ENCODE measurements at regions not wholly inside any gene's neighbourhood (a gene's known extent, or its start where the extent isn't known, plus 50 kb on each side); places are given as distances from the start of the nearest gene placed in this dataset.

GRCh38 chr11:27861706-27862430 is 161.6 kb upstream of the BDNF start:
- FAIRE-seq (no peak), DNase-seq (ENCODE audit: insufficient read length, low spot score) (peak; percentile 40)

- no peak for FAIRE-seq
- DNase-seq (ENCODE audit: insufficient read length, low spot score), result no peak
Observed at GRCh38 chr11:27860811-27861210, 160.6 kb upstream of the BDNF start.

- no peak for FAIRE-seq
- no peak for DNase-seq (ENCODE audit: insufficient read length, low spot score)
Observed at GRCh38 chr11:27858866-27859265, 158.6 kb upstream of the BDNF start.

- DNase-seq (ENCODE audit: insufficient read length, low spot score) (no peak), FAIRE-seq (no peak)
Observed at GRCh38 chr11:27857588-27857987, 157.3 kb upstream of the BDNF start.

GRCh38 chr11:27857014-27857413 is 156.8 kb upstream of the BDNF start:
- DNase-seq (ENCODE audit: insufficient read length, low spot score) (no peak), FAIRE-seq (peak; percentile 23)

GRCh38 chr11:27848423-27848822 is 148.2 kb upstream of the BDNF start:
- FAIRE-seq, result no peak
- no peak for DNase-seq (ENCODE audit: insufficient read length, low spot score)

GRCh38 chr11:27847496-27847895 is 147.2 kb upstream of the BDNF start:
- FAIRE-seq (no peak), DNase-seq (ENCODE audit: insufficient read length, low spot score) (no peak)

GRCh38 chr11:27842290-27842689 is 142.0 kb upstream of the BDNF start:
- peak; percentile 23 for FAIRE-seq

GRCh38 chr11:27841023-27841422 is 140.8 kb upstream of the BDNF start:
- no peak for FAIRE-seq
- no peak for DNase-seq (ENCODE audit: insufficient read length, low spot score)

More at GRCh38 chr11:27842290-27842689, 142.0 kb upstream of the BDNF start:
- no peak for DNase-seq (ENCODE audit: insufficient read length, low spot score)

GRCh38 chr11:27839226-27839913 is 139.1 kb upstream of the BDNF start:
- DNase-seq (ENCODE audit: insufficient read length, low spot score) (peak; percentile 9), FAIRE-seq (no peak)

- FAIRE-seq (no peak), DNase-seq (ENCODE audit: insufficient read length, low spot score) (no peak)
Observed at GRCh38 chr11:27838674-27839073, 138.4 kb upstream of the BDNF start.

- FAIRE-seq (no peak), DNase-seq (ENCODE audit: insufficient read length, low spot score) (no peak)
Observed at GRCh38 chr11:27837895-27838563, 137.8 kb upstream of the BDNF start.

GRCh38 chr11:27830206-27830605 is 130.0 kb upstream of the BDNF start:
- DNase-seq (ENCODE audit: insufficient read length, low spot score) (no peak), FAIRE-seq (no peak)

GRCh38 chr11:27820249-27820648 is 120.0 kb upstream of the BDNF start:
- DNase-seq (ENCODE audit: insufficient read length, low spot score) (no peak), FAIRE-seq (no peak)

GRCh38 chr11:27816197-27816596 is 115.9 kb upstream of the BDNF start:
- no peak for FAIRE-seq
- DNase-seq (ENCODE audit: insufficient read length, low spot score), result no peak

GRCh38 chr11:27812341-27812740 is 112.1 kb upstream of the BDNF start:
- DNase-seq (ENCODE audit: insufficient read length, low spot score) (peak; percentile 6), FAIRE-seq (no peak)

GRCh38 chr11:27807596-27807995 is 107.3 kb upstream of the BDNF start:
- DNase-seq (ENCODE audit: insufficient read length, low spot score) (no peak), FAIRE-seq (no peak)

- FAIRE-seq (no peak), DNase-seq (ENCODE audit: insufficient read length, low spot score) (no peak)
Observed at GRCh38 chr11:27806122-27806521, 105.9 kb upstream of the BDNF start.

GRCh38 chr11:27795955-27796861 is 96.0 kb upstream of the BDNF start:
- DNase-seq (ENCODE audit: insufficient read length, low spot score) (no peak), FAIRE-seq (no peak)

- FAIRE-seq, result peak; percentile 33
- DNase-seq (ENCODE audit: insufficient read length, low spot score), result no peak
Observed at GRCh38 chr11:27786864-27787263, 86.6 kb upstream of the BDNF start.

GRCh38 chr11:27786331-27786730 is 86.1 kb upstream of the BDNF start:
- no peak for FAIRE-seq
- DNase-seq (ENCODE audit: insufficient read length, low spot score), result no peak
